ENCODE measurements at regions not wholly inside any gene's neighbourhood (a gene's known extent, or its start where the extent isn't known, plus 50 kb on each side); places are given as distances from the start of the nearest gene placed in this dataset.

- peak; percentile 71 for DNase-seq
Observed at GRCh38 chr1:82598812-82599211, 798.1 kb downstream of the ADGRL2 start.

GRCh38 chr1:82598337-82598736 lies 797.6 kb downstream of the ADGRL2 start:
- DNase-seq, result peak; percentile 11

- DNase-seq, result no peak
Observed at GRCh38 chr1:82597649-82598048, 796.9 kb downstream of the ADGRL2 start.

- no peak for DNase-seq
Observed at GRCh38 chr1:82597141-82597540, 796.4 kb downstream of the ADGRL2 start.

GRCh38 chr1:82593561-82593960 lies 792.8 kb downstream of the ADGRL2 start:
- no peak for DNase-seq

- no peak for DNase-seq
Observed at GRCh38 chr1:82589588-82589987, 788.9 kb downstream of the ADGRL2 start.

GRCh38 chr1:82587371-82587770 lies 786.6 kb downstream of the ADGRL2 start:
- no peak for DNase-seq

GRCh38 chr1:82586473-82586872 lies 785.7 kb downstream of the ADGRL2 start:
- peak; percentile 68 for DNase-seq

GRCh38 chr1:82582347-82582746 lies 781.6 kb downstream of the ADGRL2 start:
- DNase-seq, result no peak

GRCh38 chr1:82578086-82578726 lies 777.5 kb downstream of the ADGRL2 start:
- peak; percentile 84 for DNase-seq

- DNase-seq, result no peak
Observed at GRCh38 chr1:82567348-82567747, 766.6 kb downstream of the ADGRL2 start.

GRCh38 chr1:82565546-82565945 lies 764.8 kb downstream of the ADGRL2 start:
- no peak for DNase-seq

- no peak for DNase-seq
Observed at GRCh38 chr1:82565146-82565545, 764.4 kb downstream of the ADGRL2 start.

- DNase-seq, result no peak
Observed at GRCh38 chr1:82564333-82564732, 763.6 kb downstream of the ADGRL2 start.

GRCh38 chr1:82562448-82562847 lies 761.7 kb downstream of the ADGRL2 start:
- no peak for DNase-seq

- no peak for DNase-seq
Observed at GRCh38 chr1:82560566-82560965, 759.8 kb downstream of the ADGRL2 start.

- DNase-seq, result peak; percentile 24
Observed at GRCh38 chr1:82555501-82555900, 754.8 kb downstream of the ADGRL2 start.

- no peak for DNase-seq
Observed at GRCh38 chr1:82549841-82550240, 749.1 kb downstream of the ADGRL2 start.

- peak; percentile 11 for DNase-seq
Observed at GRCh38 chr1:82542766-82543165, 742.0 kb downstream of the ADGRL2 start.

- DNase-seq, result no peak
Observed at GRCh38 chr1:82542141-82542540, 741.4 kb downstream of the ADGRL2 start.

GRCh38 chr1:82540006-82540405 lies 739.3 kb downstream of the ADGRL2 start:
- no peak for DNase-seq

GRCh38 chr1:82538876-82539275 lies 738.1 kb downstream of the ADGRL2 start:
- DNase-seq, result no peak

GRCh38 chr1:82534996-82535395 lies 734.3 kb downstream of the ADGRL2 start:
- DNase-seq, result no peak

- no peak for DNase-seq
Observed at GRCh38 chr1:82525378-82525777, 724.6 kb downstream of the ADGRL2 start.

GRCh38 chr1:82520611-82521010 lies 719.9 kb downstream of the ADGRL2 start:
- no peak for DNase-seq

All from MV-4-11 (cell line).